ENCODE measurements at regions not wholly inside any gene's neighbourhood (a gene's known extent, or its start where the extent isn't known, plus 50 kb on each side); places are given as distances from the start of the nearest gene placed in this dataset.

- Mint-ChIP-seq H3K36me3 (ENCODE audit: insufficient read depth, unreplicated experiment) (no peaks in the 10 kb centered on the region), H3K9me3 (ENCODE audit: unreplicated experiment) (peaks cover 23% of the 10 kb centered on the region)
These were observed 388.5 kb downstream of the GABRG2 start for GRCh38 chr5:162456086-162456485.

DNA sequence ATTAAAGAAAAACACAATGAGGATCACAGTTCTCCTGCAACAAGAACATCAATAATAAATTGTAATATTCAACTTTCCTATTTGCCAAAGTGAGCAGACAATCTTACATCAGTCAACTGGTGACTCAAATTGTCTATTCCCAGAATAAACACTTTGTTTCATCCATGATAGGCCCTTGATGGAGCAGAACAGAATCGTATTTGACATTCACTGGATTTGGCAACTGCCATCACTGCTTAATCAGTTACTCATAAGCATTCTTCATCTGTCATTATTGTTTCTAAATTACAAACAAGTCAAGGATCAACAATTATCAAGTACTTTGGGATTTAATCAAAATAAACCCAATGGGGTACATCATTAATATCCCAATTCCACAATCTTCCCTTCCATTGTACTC is 398.4 kb downstream of the GABRG2 start:
- H3K27me3 Mint-ChIP-seq (ENCODE audit: insufficient read depth, unreplicated experiment), result no peaks in the 10 kb centered on the region
- CTCF ChIA-PET, result no interaction called here
- no peaks in the 10 kb centered on the region for H3K4me1 Mint-ChIP-seq (ENCODE audit: insufficient read depth, unreplicated experiment)
- no peak for DNase-seq (ENCODE audit: unreplicated experiment)
- no peak overlapping the region for H3K4me3 Mint-ChIP-seq (ENCODE audit: unreplicated experiment)
- POLR2A ChIA-PET, result no interaction called here
- intact Hi-C loops (cut with micrococcal nuclease), result no loop called here
- H3K36me3 Mint-ChIP-seq (ENCODE audit: insufficient read depth, unreplicated experiment), result no peaks in the 10 kb centered on the region
- no TSS peak for BruUV-seq (replicated peaks)
- peaks cover 7% of the 10 kb centered on the region for H3K9me3 Mint-ChIP-seq (ENCODE audit: unreplicated experiment)
- H3K27ac Mint-ChIP-seq (ENCODE audit: low read depth, unreplicated experiment), result no peak overlapping the region
- TF ChIP-seq, protein P1, sequence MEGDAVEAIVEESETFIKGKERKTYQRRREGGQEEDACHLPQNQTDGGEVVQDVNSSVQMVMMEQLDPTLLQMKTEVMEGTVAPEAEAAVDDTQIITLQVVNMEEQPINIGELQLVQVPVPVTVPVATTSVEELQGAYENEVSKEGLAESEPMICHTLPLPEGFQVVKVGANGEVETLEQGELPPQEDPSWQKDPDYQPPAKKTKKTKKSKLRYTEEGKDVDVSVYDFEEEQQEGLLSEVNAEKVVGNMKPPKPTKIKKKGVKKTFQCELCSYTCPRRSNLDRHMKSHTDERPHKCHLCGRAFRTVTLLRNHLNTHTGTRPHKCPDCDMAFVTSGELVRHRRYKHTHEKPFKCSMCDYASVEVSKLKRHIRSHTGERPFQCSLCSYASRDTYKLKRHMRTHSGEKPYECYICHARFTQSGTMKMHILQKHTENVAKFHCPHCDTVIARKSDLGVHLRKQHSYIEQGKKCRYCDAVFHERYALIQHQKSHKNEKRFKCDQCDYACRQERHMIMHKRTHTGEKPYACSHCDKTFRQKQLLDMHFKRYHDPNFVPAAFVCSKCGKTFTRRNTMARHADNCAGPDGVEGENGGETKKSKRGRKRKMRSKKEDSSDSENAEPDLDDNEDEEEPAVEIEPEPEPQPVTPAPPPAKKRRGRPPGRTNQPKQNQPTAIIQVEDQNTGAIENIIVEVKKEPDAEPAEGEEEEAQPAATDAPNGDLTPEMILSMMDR (IDR thresholded peaks at IDR 0.05; ENCODE audit: unreplicated experiment), result no peak

More at GRCh38 chr5:162456086-162456485, 388.5 kb downstream of the GABRG2 start:
- ChIA-PET CTCF (interaction anchor here (0.6 to 1.5 kb wide), 2 partner anchors 16 to 952 kb away, joined by 3 to 4 read pairs; no protein-coding TSS in a partner anchor), POLR2A (no interaction called here)
- no peak for DNase-seq (ENCODE audit: unreplicated experiment)
- TF ChIP-seq, protein P1 (IDR thresholded peaks at IDR 0.05; ENCODE audit: unreplicated experiment), result no peak
- intact Hi-C loops (cut with micrococcal nuclease), result no loop called here
- H3K27me3 Mint-ChIP-seq (ENCODE audit: insufficient read depth, unreplicated experiment), result no peaks in the 10 kb centered on the region
- H3K4me3 Mint-ChIP-seq (ENCODE audit: unreplicated experiment), result no peak overlapping the region
- H3K4me1 Mint-ChIP-seq (ENCODE audit: insufficient read depth, unreplicated experiment), result no peaks in the 10 kb centered on the region
- BruUV-seq (replicated peaks), result no TSS peak
- H3K27ac Mint-ChIP-seq (ENCODE audit: low read depth, unreplicated experiment), result no peak overlapping the region

- no peaks in the 10 kb centered on the region for H3K9me3 Mint-ChIP-seq (ENCODE audit: unreplicated experiment)
- DNase-seq (ENCODE audit: unreplicated experiment), result no peak
- POLR2A ChIA-PET, result no interaction called here
- H3K36me3 Mint-ChIP-seq (ENCODE audit: insufficient read depth, unreplicated experiment), result no peaks in the 10 kb centered on the region
- H3K4me3 Mint-ChIP-seq (ENCODE audit: unreplicated experiment), result no peak overlapping the region
- no peaks in the 10 kb centered on the region for H3K4me1 Mint-ChIP-seq (ENCODE audit: insufficient read depth, unreplicated experiment)
- intact Hi-C loops (cut with micrococcal nuclease), result no loop called here
- BruUV-seq (replicated peaks), result no TSS peak
- no peak overlapping the region for H3K27ac Mint-ChIP-seq (ENCODE audit: low read depth, unreplicated experiment)
- CTCF ChIA-PET, result interaction anchor here (0.6 kb wide), 1 partner anchor 17 kb away, joined by 3 read pairs; no protein-coding TSS in a partner anchor
- no peaks in the 10 kb centered on the region for H3K27me3 Mint-ChIP-seq (ENCODE audit: insufficient read depth, unreplicated experiment)
- TF ChIP-seq, protein P1 (IDR thresholded peaks at IDR 0.05; ENCODE audit: unreplicated experiment), result no peak
These were observed 405.6 kb downstream of the GABRG2 start for GRCh38 chr5:162473041-162473714.

- no peak overlapping the region for H3K27ac Mint-ChIP-seq (ENCODE audit: low read depth, unreplicated experiment)
- no TSS peak for BruUV-seq (replicated peaks)
- no peaks in the 10 kb centered on the region for H3K27me3 Mint-ChIP-seq (ENCODE audit: insufficient read depth, unreplicated experiment)
- no peak overlapping the region for H3K4me3 Mint-ChIP-seq (ENCODE audit: unreplicated experiment)
- ChIA-PET CTCF (no interaction called here), POLR2A (no interaction called here)
- no peaks in the 10 kb centered on the region for H3K9me3 Mint-ChIP-seq (ENCODE audit: unreplicated experiment)
- H3K4me1 Mint-ChIP-seq (ENCODE audit: insufficient read depth, unreplicated experiment), result no peaks in the 10 kb centered on the region
- TF ChIP-seq, protein P1 (IDR thresholded peaks at IDR 0.05; ENCODE audit: unreplicated experiment), result no peak
- intact Hi-C loops (cut with micrococcal nuclease), result no loop called here
- no peak for DNase-seq (ENCODE audit: unreplicated experiment)
- no peaks in the 10 kb centered on the region for H3K36me3 Mint-ChIP-seq (ENCODE audit: insufficient read depth, unreplicated experiment)
These were observed 406.7 kb downstream of the GABRG2 start for GRCh38 chr5:162474239-162474638.

All from MCF 10A (cell line).